Muscle of back (tissue), 3 donors: ENCODE measurements at regions not wholly inside any gene's neighbourhood (a gene's known extent, or its start where the extent isn't known, plus 50 kb on each side); places are given as distances from the start of the nearest gene placed in this dataset.
"Not testable (repeated sequence)": the region's sequence is repeated elsewhere in the genome, so short reads cannot be mapped to it uniquely, and the experiment has no call there.

Experiments
- DNase-seq, 3 donors: peaks; one replicate each; pipeline versions ENCODE4 v3.0.0 to v3.0.0-alpha.2; 2013

GRCh38 chr1:192418552-192419285 lies 101.9 kb downstream of the RGS21 start:
- DNase-seq = peak; percentile 14 to 78 (median 42)

DNA sequence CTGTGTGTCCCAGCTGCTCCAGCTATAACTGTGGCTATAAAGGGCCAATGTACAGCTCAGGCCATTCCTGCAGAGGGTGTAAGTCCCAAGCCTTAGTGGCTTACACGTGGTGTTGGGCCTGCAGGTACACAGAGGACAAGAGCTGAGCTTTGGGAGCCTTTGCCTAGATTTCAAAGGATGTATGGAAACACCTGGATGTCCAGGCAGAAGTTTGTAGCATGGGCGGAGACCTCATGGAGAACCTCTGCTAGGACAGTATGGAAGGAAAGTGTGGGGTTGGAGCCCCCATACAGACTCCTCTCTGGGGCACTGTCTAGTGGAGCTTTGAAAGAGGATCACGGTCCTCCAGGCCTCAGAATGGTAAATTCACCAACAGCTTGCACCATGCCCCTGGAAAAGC lies 113.9 kb downstream of the RGS21 start:
- DNase-seq = no peak

DNA sequence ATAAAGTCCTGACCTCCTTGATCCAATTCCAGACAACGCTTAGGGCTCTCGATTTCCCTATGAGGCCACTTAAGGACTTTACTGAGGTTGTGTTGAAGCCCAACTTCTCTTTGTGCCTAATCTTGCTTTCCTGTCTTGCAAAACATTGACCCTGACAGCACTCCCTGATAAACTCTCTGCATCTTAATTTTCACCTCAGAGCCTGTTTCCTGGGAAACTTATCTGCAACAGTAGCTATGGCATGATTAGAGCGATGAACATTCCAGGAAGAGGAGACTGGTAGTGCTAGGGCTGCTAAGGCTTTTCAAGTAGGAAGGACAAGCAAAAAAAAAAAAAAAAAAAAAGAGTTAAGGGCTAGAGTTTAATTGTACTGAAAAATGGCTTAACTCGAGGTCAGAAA lies 118.9 kb downstream of the RGS21 start:
- no peak for DNase-seq

DNA sequence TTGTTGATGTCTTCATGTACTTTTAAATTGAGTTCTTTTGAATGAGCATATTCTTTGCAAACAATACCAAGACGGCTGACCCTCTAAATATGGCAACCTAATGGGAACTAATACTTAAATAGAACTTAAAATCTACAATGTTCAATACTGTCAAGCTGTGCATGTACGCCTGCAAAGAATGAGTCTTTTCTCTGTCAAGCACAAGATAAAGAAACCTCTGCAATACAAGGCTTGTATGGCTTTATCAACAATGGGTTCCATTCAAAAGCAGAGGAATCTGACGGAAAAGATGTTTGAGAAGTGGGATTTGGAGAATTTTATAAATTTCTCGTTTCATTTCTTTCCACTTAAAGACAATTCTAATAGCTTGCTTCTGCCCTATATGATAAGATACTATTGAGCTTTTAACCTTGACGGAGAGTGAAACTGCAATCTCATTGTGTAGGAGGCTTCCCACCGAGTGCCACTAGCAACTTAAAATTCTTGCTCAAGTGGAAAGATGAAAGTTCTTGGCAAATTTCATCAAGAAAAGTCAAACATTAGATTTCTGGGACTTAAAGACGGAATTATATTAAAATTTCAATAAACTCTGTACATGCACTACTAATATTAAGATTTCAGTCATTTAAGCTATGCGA lies 119.8 kb downstream of the RGS21 start:
- no peak for DNase-seq

DNA sequence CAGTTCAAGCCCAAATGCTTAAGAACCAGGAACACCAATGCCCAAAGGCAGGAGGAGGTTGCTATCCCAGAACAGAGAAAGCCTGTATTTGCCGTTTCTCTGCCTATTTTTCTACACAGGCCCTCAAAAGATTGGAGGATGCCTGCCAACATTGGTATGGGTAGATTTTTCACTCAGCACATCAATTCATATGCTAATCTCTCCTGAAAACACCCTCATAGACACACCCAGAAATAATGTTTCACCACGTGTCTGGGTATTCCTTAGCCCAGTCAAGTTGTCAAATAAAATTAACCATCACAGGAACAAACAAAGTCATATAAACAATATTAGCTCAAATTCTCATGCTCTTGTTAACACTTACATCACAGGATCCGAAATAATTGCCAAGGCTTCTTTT lies 121.9 kb downstream of the RGS21 start:
- no peak for DNase-seq

GRCh38 chr1:192439373-192440025 lies 122.7 kb downstream of the RGS21 start:
- peak in 1 of 3 donors; percentile 72 for DNase-seq

- DNase-seq = no peak
These were observed 124.7 kb downstream of the RGS21 start for GRCh38 chr1:192441492-192441891.

DNA sequence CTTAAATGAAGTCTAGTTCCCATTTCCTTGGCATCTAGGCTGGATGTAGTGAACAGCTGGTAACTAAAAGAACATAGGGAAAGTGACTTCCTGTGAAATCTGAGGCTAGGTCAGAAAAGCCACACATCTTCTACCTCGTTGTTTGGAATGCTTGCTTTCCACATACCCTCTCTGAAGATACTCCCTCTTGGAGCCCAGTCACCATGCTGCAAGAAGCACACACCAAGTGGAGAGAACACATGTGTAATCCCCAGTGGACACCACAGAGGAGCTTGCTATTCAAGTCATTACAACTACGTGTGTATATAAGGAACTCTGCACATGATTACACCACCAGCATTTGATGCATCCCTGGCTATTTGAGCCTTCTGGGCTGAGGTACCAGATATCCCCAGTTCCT lies 125.9 kb downstream of the RGS21 start:
- no peak for DNase-seq

GRCh38 chr1:192443616-192444015 lies 126.8 kb downstream of the RGS21 start:
- DNase-seq = no peak

- no peak for DNase-seq
These were observed 128.4 kb downstream of the RGS21 start for GRCh38 chr1:192445241-192445640.

- peak; percentile 41 to 74 (median 73) for DNase-seq
These were observed 129.2 kb downstream of the RGS21 start for GRCh38 chr1:192445839-192446489.

DNA sequence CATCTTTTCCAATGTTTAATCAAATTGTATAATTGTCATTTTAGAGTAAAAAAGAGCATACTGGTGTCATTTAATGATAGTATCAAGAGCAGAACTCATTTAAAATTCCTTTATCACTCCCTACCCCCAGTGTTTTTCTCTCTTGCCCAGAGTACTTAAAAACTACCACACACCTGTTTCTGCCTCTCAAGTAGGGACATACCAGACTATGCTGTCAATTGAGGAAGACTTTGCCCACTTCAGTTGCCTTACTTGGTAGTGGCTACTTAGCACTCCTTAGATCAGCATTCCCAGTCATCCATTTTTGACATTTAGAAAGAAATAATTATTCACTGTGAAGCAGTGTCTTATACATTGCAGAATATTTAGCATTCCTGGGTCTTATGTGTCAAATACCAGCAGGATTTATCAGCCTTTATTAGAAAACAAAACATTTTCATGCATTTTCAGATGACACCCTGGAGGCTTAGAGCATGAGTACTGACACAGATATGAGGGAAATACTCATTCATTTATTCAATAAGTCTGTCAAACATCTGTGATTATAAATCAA lies 127.5 kb upstream of the RGS1 start:
- DNase-seq = peak in 2 of 3 donors; percentile 11 to 26

DNA sequence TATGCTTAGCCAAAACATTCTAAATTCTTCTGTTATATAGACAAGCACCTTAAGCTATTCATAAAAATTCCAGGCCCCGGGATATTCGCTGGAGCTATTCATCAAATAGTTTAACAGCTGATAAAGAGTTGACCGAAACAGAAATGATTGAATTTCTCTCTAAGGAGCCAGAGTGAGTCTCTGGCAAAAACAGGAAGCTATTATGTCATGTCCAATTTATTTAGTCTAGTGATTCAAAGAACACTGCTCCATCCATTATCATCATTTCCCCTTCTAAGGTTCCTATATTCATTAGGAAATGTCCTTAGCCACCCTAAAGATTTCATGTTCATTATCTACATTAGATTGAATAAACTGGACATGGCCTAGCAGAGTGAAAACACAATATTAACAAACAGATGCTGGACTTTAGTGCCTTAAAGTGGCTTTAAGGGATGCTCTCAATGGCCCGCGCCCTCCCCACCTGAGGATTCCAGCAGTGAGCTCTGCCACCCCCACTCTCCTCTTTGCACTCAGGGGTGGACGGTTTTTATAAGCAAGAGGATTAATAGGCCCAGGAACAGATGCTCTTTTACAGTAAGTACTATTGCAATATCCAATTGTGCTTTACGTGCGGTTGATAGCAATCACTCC lies 122.1 kb upstream of the RGS1 start:
- no peak for DNase-seq

DNA sequence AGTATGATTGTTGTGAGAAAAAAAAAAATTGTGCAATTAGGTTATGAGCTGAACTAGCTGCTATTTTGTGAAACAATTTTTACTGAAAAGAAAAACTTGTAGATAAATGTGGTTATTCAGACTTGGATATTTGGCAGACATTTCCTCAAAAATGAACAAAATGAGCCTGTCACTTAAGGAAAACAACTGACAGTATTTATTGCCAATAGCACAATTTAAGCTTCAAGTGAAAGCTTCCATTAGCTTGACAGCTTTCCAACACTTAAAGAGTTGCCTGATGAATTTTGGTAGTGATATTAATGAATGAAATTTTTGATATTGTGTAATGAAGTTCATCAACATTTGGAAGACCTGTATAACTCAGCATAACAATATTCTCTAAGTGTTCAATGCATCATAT lies 116.1 kb upstream of the RGS1 start:
- no peak for DNase-seq

GRCh38 chr1:192461684-192462083 lies 113.9 kb upstream of the RGS1 start:
- DNase-seq = no peak

GRCh38 chr1:192462616-192463015 lies 113.0 kb upstream of the RGS1 start:
- DNase-seq = no peak

DNA sequence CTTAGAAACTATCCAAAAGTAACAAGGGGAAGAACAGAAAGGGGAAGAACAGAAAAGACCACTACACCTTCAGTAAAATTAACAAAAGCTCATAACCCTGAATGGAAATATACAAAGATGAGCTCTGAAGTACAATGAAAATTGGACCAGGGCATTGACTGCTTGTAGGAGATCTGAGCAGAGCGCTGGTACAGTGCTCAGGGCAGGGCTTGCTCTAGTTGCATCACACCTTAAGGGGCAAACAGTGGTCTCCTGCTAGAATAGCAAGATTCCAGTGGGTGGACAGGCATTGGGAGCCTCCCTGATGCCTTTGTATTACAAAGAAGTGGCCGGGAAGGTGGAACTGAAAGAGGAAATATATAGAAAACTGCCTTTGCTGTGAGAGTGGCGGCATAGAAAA lies 111.9 kb upstream of the RGS1 start:
- DNase-seq = no peak

DNA sequence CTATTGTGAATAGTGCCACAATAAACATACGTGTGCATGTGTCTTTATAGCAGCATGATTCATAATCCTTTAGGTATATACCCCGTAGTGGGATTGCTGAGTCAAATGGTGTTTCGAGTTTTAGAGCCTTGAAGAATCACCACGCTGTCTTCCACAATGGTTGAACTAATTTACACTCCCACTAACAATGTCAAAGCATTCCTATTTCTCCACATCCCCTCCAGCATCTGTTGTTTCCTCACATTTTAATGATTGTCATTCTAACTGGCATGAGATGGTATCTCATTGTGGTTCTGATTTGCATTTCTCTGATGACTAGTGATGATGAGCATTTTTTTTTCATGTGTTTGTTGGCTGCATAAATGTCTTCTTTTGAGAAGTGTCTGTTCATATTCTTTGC lies 110.4 kb upstream of the RGS1 start:
- not testable (repeated sequence) for DNase-seq

GRCh38 chr1:192474080-192474683 lies 101.4 kb upstream of the RGS1 start:
- peak in 2 of 3 donors; percentile 48 to 62 for DNase-seq

- DNase-seq = no peak
These were observed 100.2 kb upstream of the RGS1 start for GRCh38 chr1:192475329-192475728.

- DNase-seq = peak in 1 of 3 donors; percentile 7
These were observed 99.6 kb upstream of the RGS1 start for GRCh38 chr1:192475970-192476369.
